Fibroblast of skin of left quadriceps (primary cell): ENCODE measurements at regions not wholly inside any gene's neighbourhood (a gene's known extent, or its start where the extent isn't known, plus 50 kb on each side); places are given as distances from the start of the nearest gene placed in this dataset.

Experiments used
- DNase-seq, 2 experiments: peaks; one replicate each; pipeline ENCODE4 v3.0.0-alpha.2; 2013; ENCODE audit warnings: low read depth in 2 of 2

GRCh38 chr13:34869696-34870095 is 72.4 kb upstream of the NBEA start:
- DNase-seq: no peak

- no peak for DNase-seq
Observed at GRCh38 chr13:34878329-34878728, 63.7 kb upstream of the NBEA start.

GRCh38 chr13:34879851-34880250 is 62.2 kb upstream of the NBEA start:
- DNase-seq: no peak

DNA sequence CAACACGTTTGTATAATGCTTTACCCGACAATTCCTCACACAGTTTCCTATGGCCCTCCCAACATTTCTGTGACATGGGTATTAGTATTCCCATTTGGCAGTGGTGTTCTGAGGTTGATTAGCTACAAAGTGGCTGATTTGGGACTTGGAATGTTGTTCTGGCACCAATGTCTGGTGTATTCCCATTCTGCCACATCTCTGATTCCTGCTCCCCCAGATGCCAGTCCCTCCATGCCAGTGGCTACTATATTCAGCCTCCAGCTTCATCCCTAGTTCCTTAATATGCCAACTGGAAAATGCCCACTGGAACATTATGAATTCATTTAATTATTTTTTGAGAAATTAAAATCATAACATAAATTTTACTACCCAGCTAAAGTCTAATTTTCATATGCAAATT is 60.6 kb upstream of the NBEA start:
- no peak for DNase-seq

- DNase-seq: no peak
Observed at GRCh38 chr13:34883396-34883795, 58.7 kb upstream of the NBEA start.

- DNase-seq: no peak
Observed at GRCh38 chr13:34884366-34884765, 57.7 kb upstream of the NBEA start.

DNA sequence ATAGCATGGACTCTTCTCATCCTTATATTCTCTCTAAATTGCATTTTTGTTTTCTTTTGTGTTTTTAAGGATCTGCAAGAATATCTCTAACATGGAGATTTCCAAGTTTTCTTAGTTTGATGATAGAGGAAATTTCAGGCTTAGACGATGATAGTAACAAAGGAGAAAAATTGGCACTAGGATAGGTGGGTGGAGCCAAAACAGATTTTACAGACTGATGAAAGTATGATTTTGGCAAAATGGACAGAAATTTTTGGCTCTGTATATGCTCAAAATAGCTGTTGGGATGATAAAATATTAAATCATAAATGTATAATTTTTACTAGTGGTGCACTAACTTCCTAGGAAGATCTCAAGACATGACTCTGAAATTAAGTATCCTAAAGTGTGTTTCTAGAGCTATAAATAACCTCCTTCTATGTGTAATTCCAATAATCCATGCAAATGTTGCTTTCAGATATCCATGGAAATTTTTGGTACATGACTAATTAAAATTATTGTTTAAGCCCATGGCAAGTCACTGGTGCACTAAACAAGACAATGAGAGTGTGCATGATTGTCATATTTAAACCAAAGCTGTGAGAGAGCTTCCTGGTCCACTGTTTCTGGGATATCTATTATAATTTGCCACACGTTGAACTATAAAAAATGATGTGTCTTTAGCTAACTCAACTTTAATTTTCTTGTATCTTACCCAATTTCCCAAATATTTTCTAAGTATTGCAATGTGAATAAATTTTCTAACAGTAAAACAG is 55.8 kb upstream of the NBEA start:
- DNase-seq: no peak

DNA sequence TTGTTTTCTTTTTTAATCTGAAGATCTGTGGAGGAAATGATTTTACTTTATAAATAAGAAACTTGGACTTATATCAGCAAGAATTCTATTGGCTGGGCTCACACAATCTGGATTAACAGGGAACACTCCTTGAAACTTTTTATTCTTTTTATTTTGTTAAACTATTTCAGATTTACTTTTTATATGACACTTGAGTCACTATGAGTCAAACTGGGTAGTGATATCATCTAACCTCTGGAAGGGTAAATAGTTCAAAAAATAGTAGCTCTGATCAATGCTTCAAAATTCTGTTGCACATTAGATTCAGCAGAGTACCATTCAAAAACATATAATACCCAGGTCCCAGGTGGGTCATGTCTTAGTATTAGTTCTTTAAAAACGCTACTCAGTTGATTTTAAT is 55.1 kb upstream of the NBEA start:
- DNase-seq: no peak
